Ovary (tissue), 7 donors: ENCODE measurements at regions not wholly inside any gene's neighbourhood (a gene's known extent, or its start where the extent isn't known, plus 50 kb on each side); places are given as distances from the start of the nearest gene placed in this dataset.
"Not testable (repeated sequence)": the region's sequence is repeated elsewhere in the genome, so short reads cannot be mapped to it uniquely, and the experiment has no call there.

Experiments
- DNase-seq, 5 donors: peaks; one replicate each; pipeline ENCODE4 v3.0.0-alpha.2; 2019 to 2020
- H3K27ac ChIP-seq, 2 donors: fragments of 200-600 bp; one replicate each; pipeline versions ENCODE4 v1.5.1 to v1.8.0; 2019 to 2022
- H3K27me3 ChIP-seq: fragments of 200-600 bp; one replicate; pipeline ENCODE4 v1.8.0; 2022
- H3K36me3 ChIP-seq: fragments of 200-600 bp; sonication (generic); one replicate; pipeline ENCODE4 v1.5.1; 2019
- H3K4me1 ChIP-seq: one replicate; pipeline ENCODE4 v1.8.1; 2013; ENCODE audit warnings: mild to moderate bottlenecking, moderate library complexity; ENCODE audit not compliant: insufficient read depth
- H3K4me3 ChIP-seq: fragments of 200-600 bp; sonication (generic); one replicate; pipeline ENCODE4 v1.5.1; 2017
- H3K9me3 ChIP-seq, 2 donors: fragments of 200-600 bp in 1 of 2; sonication (generic) in 1 of 2; one replicate each; pipeline versions ENCODE4 v1.5.1 to v1.8.1; 2013 to 2019; ENCODE audit warnings: mild to moderate bottlenecking in 1 of 2, moderate library complexity in 1 of 2
- EP300 ChIP-seq: sonication (generic); formaldehyde crosslinking; IDR thresholded peaks from one replicate; pipeline ENCODE4 v1.6.1; 2017; ENCODE audit warnings: antibody characterized with exemption
- POLR2A ChIP-seq: fragments of 450-650 bp; IDR thresholded peaks from one replicate; pipeline ENCODE4 v1.6.1; 2017; ENCODE audit warnings: antibody characterized with exemption, mild to moderate bottlenecking, moderate library complexity
- WGBS, 3 donors: extraction: QIAGEN DNeasy Blood & Tissue Kit in 1 of 3; methylation state at CpG; one replicate each; pipeline versions ENCODE4 v1.1.5 to v1.1.7; 2013 to 2017; 5-methylcytosine and 5-hydroxymethylcytosine counted together
- intact Hi-C, 4 donors: fragments of 100-400 bp; cut with DNase I; formaldehyde crosslinking; loops; one replicate each; pipeline versions ENCODE4 v1.11.0 to v1.15.1; 2022 to 2023
- TF ChIP-seq, protein P1 (sequence below), 3 donors: fragments of 450-650 bp in 2 of 3; fragments of 200-600 bp in 1 of 3; IDR thresholded peaks; one replicate each; pipeline versions ENCODE4 v1.5.1 to v1.8.0; 2016 to 2022; ENCODE audit warnings: antibody characterized with exemption in 3 of 3, mild to moderate bottlenecking in 1 of 3
- donor health status: DM: no; HTN: no; CAD: no; lungs with moderate emphysema.
- donor health status: DM: no; HTN: no; CAD: no.
- donor health status: Bipolar disorder and iron deficiency.
- donor health status: DM: no; HTN: no; CAD: no.
- donor health status: DM: yes; HTN: yes; CAD: no.

GRCh38 chr14:50027816-50028215 lies 88.6 kb downstream of the VCPKMT start:
- Histone ChIP-seq H3K4me1 (peaks cover 1% of the 10 kb centered on the region), H3K27ac (no peak overlapping the region), H3K4me3 (no peak overlapping the region), H3K36me3 (no peaks in the 10 kb centered on the region), H3K27me3 (no peaks in the 10 kb centered on the region), H3K9me3 (no peaks in the 10 kb centered on the region)
- no peak for DNase-seq
- TF ChIP-seq POLR2A (no peak), EP300 (no peak)
- TF ChIP-seq, protein P1, sequence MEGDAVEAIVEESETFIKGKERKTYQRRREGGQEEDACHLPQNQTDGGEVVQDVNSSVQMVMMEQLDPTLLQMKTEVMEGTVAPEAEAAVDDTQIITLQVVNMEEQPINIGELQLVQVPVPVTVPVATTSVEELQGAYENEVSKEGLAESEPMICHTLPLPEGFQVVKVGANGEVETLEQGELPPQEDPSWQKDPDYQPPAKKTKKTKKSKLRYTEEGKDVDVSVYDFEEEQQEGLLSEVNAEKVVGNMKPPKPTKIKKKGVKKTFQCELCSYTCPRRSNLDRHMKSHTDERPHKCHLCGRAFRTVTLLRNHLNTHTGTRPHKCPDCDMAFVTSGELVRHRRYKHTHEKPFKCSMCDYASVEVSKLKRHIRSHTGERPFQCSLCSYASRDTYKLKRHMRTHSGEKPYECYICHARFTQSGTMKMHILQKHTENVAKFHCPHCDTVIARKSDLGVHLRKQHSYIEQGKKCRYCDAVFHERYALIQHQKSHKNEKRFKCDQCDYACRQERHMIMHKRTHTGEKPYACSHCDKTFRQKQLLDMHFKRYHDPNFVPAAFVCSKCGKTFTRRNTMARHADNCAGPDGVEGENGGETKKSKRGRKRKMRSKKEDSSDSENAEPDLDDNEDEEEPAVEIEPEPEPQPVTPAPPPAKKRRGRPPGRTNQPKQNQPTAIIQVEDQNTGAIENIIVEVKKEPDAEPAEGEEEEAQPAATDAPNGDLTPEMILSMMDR (IDR thresholded peaks at IDR 0.05): no peak
- intact Hi-C loops: no loop called here
- 39 to 46% (median 39%) methylated on average over 4 of the region's 4 CpGs for WGBS, 3 donors

GRCh38 chr14:50028458-50028857 lies 87.9 kb downstream of the VCPKMT start:
- H3K4me3 ChIP-seq: no peak overlapping the region
- no peaks in the 10 kb centered on the region for H3K36me3 ChIP-seq
- H3K27ac ChIP-seq: no peak overlapping the region
- DNase-seq: no peak
- intact Hi-C loops: no loop called here
- H3K27me3 ChIP-seq: no peaks in the 10 kb centered on the region
- 76 to 95% (median 83%) methylated on average over 6 of the region's 6 CpGs for WGBS, 3 donors
- peaks cover 1% of the 10 kb centered on the region for H3K4me1 ChIP-seq
- TF ChIP-seq POLR2A (no peak), EP300 (no peak)
- TF ChIP-seq, protein P1 (IDR thresholded peaks at IDR 0.05): no peak
- H3K9me3 ChIP-seq: no peaks in the 10 kb centered on the region

DNA sequence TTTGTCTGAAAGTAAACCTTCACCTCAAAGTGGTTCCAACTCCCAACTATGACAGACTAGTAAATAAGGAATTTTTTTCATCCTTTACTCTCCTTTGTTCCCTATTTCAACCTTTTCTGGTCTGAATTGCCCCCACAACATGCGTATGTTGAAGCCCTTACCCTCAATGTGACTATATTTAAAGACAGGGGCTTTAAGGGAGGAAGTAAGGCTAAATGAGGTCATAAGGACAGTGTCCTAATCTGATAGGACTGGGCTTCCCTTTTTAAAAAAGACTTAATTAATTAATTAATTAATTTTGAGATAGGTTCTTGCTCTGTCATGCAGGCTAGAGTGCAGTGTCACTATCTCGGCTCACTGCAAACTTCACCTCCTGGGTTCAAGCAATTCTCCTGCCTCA lies 86.3 kb downstream of the VCPKMT start:
- TF ChIP-seq, protein P1 (IDR thresholded peaks at IDR 0.05): no peak
- TF ChIP-seq POLR2A: no peak
- no peak for TF ChIP-seq EP300
- no peak overlapping the region for H3K4me3 ChIP-seq
- DNase-seq: no peak
- no peaks in the 10 kb centered on the region for H3K9me3 ChIP-seq
- no peaks in the 10 kb centered on the region for H3K27me3 ChIP-seq
- intact Hi-C loops: no loop called here
- H3K4me1 ChIP-seq: no peaks in the 10 kb centered on the region
- H3K36me3 ChIP-seq: no peaks in the 10 kb centered on the region
- H3K27ac ChIP-seq: no peak overlapping the region
- WGBS, 3 donors: 94 to 98% (median 97%) methylated on average over 2 of the region's 2 CpGs

- 72 to 84% (median 82%) methylated on average over 1 of the region's 1 CpG for WGBS, 3 donors
- intact Hi-C loops, H3K27me3 ChIP-seq, H3K4me3 ChIP-seq, H3K36me3 ChIP-seq, H3K4me1 ChIP-seq, H3K9me3 ChIP-seq, H3K27ac ChIP-seq, DNase-seq: not testable (repeated sequence)
Observed at GRCh38 chr14:50030911-50031310, 85.5 kb downstream of the VCPKMT start.

- no peaks in the 10 kb centered on the region for H3K27me3 ChIP-seq
- no peak overlapping the region for H3K27ac ChIP-seq
- intact Hi-C loops: no loop called here
- no peaks in the 10 kb centered on the region for H3K9me3 ChIP-seq
- no peak overlapping the region for H3K4me3 ChIP-seq
- no peaks in the 10 kb centered on the region for H3K36me3 ChIP-seq
- no peaks in the 10 kb centered on the region for H3K4me1 ChIP-seq
- WGBS, 3 donors: 80 to 82% (median 81%) methylated on average over 4 of the region's 4 CpGs
- no peak for DNase-seq
- TF ChIP-seq EP300 (no peak), POLR2A (no peak)
- TF ChIP-seq, protein P1 (IDR thresholded peaks at IDR 0.05): no peak
Observed at GRCh38 chr14:50031602-50032313, 84.6 kb downstream of the VCPKMT start.

- H3K36me3 ChIP-seq, intact Hi-C loops, H3K4me3 ChIP-seq, H3K27me3 ChIP-seq, H3K9me3 ChIP-seq, H3K27ac ChIP-seq, H3K4me1 ChIP-seq, DNase-seq: not testable (repeated sequence)
- WGBS, 3 donors: 89 to 94% (median 94%) methylated on average over 8 of the region's 8 CpGs
Observed at GRCh38 chr14:50032462-50033167, 83.8 kb downstream of the VCPKMT start.
